ENCODE measurements at regions not wholly inside any gene's neighbourhood (a gene's known extent, or its start where the extent isn't known, plus 50 kb on each side); places are given as distances from the start of the nearest gene placed in this dataset.

- no peak overlapping the region for H3K4me2 ChIP-seq
- no peaks in the 10 kb centered on the region for H3K4me1 ChIP-seq (ENCODE audit: insufficient read depth)
- no peak overlapping the region for H3K27ac ChIP-seq
- TF ChIP-seq EZH2 (IDR thresholded peaks at IDR 0.05; ENCODE audit: borderline replicate concordance), result no peak
- no peak for TF ChIP-seq EZH2phosphoT487 (IDR thresholded peaks at IDR 0.05; ENCODE audit: low read depth, severe bottlenecking, unreplicated experiment)
- TF ChIP-seq, protein P1, sequence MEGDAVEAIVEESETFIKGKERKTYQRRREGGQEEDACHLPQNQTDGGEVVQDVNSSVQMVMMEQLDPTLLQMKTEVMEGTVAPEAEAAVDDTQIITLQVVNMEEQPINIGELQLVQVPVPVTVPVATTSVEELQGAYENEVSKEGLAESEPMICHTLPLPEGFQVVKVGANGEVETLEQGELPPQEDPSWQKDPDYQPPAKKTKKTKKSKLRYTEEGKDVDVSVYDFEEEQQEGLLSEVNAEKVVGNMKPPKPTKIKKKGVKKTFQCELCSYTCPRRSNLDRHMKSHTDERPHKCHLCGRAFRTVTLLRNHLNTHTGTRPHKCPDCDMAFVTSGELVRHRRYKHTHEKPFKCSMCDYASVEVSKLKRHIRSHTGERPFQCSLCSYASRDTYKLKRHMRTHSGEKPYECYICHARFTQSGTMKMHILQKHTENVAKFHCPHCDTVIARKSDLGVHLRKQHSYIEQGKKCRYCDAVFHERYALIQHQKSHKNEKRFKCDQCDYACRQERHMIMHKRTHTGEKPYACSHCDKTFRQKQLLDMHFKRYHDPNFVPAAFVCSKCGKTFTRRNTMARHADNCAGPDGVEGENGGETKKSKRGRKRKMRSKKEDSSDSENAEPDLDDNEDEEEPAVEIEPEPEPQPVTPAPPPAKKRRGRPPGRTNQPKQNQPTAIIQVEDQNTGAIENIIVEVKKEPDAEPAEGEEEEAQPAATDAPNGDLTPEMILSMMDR (IDR thresholded peaks at IDR 0.05; ENCODE audit: poor library complexity), result no peak
- no peak overlapping the region for H2AFZ ChIP-seq
- H3K9me2 ChIP-seq (replicated peaks; ENCODE audit: insufficient read depth), result no peaks in the 10 kb centered on the region
- H4K20me1 ChIP-seq (ENCODE audit: insufficient read depth, poor library complexity, severe bottlenecking), result no peaks in the 10 kb centered on the region
- whole genome bisulfite sequencing (ENCODE audit: low lambda C conversion rate, missing lambda C conversion rate), result 57% methylated on average over 5 of the region's 5 CpGs
- no peak overlapping the region for H3K4me3 ChIP-seq
- no peaks in the 10 kb centered on the region for H3K79me2 ChIP-seq
- H3K27me3 ChIP-seq, result no peaks in the 10 kb centered on the region
- no peaks in the 10 kb centered on the region for H3K9me3 ChIP-seq (ENCODE audit: low read depth)
- H3K36me3 ChIP-seq (replicated peaks; ENCODE audit: insufficient read depth, low read depth), result no peaks in the 10 kb centered on the region
- peak; percentile 47 for DNase-seq (ENCODE audit: low spot score)
Observed at GRCh38 chr15:93478947-93479346, 389.9 kb upstream of the RGMA start.

DNA sequence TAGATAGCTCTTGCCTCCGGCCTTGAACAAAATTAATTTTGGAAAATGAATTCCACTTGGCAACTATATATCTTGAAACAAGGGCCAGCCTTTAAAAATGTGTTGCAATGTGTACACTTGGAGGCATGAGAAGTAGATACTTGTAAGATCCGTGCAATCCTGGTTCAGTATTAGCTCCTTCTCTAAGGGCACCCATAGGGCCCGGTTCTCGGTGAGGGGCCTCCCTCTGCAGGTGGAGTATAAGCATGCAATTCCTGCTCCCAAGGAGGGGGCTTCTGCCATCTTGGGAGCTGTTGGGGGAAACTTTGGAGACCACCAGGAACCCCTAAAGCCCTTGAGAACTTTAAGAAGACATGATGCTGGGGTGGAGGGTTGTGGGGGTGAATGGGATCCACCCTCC lies 388.7 kb upstream of the RGMA start:
- Histone ChIP-seq H3K9me3 (ENCODE audit: low read depth) (no peaks in the 10 kb centered on the region), H3K4me2 (no peak overlapping the region)
- WGBS (ENCODE audit: low lambda C conversion rate, missing lambda C conversion rate), result 65% methylated on average over 4 of the region's 4 CpGs

GRCh38 chr15:93477188-93477587 lies 388.2 kb upstream of the RGMA start:
- no peaks in the 10 kb centered on the region for H3K9me3 ChIP-seq (ENCODE audit: low read depth)
- no peak overlapping the region for H3K4me2 ChIP-seq
- H3K4me3 ChIP-seq, result no peak overlapping the region
- H3K36me3 ChIP-seq (replicated peaks; ENCODE audit: insufficient read depth, low read depth), result no peaks in the 10 kb centered on the region
- H2AFZ ChIP-seq, result no peak overlapping the region
- no peaks in the 10 kb centered on the region for H3K79me2 ChIP-seq
- TF ChIP-seq, protein P1 (IDR thresholded peaks at IDR 0.05; ENCODE audit: poor library complexity), result no peak
- no peak for TF ChIP-seq EZH2 (IDR thresholded peaks at IDR 0.05; ENCODE audit: borderline replicate concordance)
- TF ChIP-seq EZH2phosphoT487 (IDR thresholded peaks at IDR 0.05; ENCODE audit: low read depth, severe bottlenecking, unreplicated experiment), result no peak
- H3K9me2 ChIP-seq (replicated peaks; ENCODE audit: insufficient read depth), result no peaks in the 10 kb centered on the region
- H3K27me3 ChIP-seq, result no peaks in the 10 kb centered on the region
- WGBS (ENCODE audit: low lambda C conversion rate, missing lambda C conversion rate), result 47% methylated on average over 4 of the region's 4 CpGs
- DNase-seq (ENCODE audit: low spot score), result no peak
- H4K20me1 ChIP-seq (ENCODE audit: insufficient read depth, poor library complexity, severe bottlenecking), result no peaks in the 10 kb centered on the region
- no peaks in the 10 kb centered on the region for H3K4me1 ChIP-seq (ENCODE audit: insufficient read depth)
- H3K27ac ChIP-seq, result no peak overlapping the region

More for the DNA sequence above, 388.7 kb upstream of the RGMA start:
- H3K4me3 ChIP-seq, result no peak overlapping the region
- no peak overlapping the region for H2AFZ ChIP-seq
- no peaks in the 10 kb centered on the region for H3K27me3 ChIP-seq
- TF ChIP-seq, protein P1 (IDR thresholded peaks at IDR 0.05; ENCODE audit: poor library complexity), result no peak
- TF ChIP-seq EZH2 (IDR thresholded peaks at IDR 0.05; ENCODE audit: borderline replicate concordance) (no peak), EZH2phosphoT487 (IDR thresholded peaks at IDR 0.05; ENCODE audit: low read depth, severe bottlenecking, unreplicated experiment) (no peak)
- H3K9me2 ChIP-seq (replicated peaks; ENCODE audit: insufficient read depth), result no peaks in the 10 kb centered on the region
- H3K36me3 ChIP-seq (replicated peaks; ENCODE audit: insufficient read depth, low read depth), result no peaks in the 10 kb centered on the region
- H3K79me2 ChIP-seq, result no peaks in the 10 kb centered on the region
- no peaks in the 10 kb centered on the region for H3K4me1 ChIP-seq (ENCODE audit: insufficient read depth)
- DNase-seq (ENCODE audit: low spot score), result no peak
- no peak overlapping the region for H3K27ac ChIP-seq
- no peaks in the 10 kb centered on the region for H4K20me1 ChIP-seq (ENCODE audit: insufficient read depth, poor library complexity, severe bottlenecking)

Measured in hepatocyte (in vitro differentiated cells).